ENCODE measurements at regions not wholly inside any gene's neighbourhood (a gene's known extent, or its start where the extent isn't known, plus 50 kb on each side); places are given as distances from the start of the nearest gene placed in this dataset.

GRCh38 chr10:4066581-4067390 lies 281.8 kb upstream of the KLF6 start:
- no peaks in the 10 kb centered on the region for H3K27me3 ChIP-seq (ENCODE audit: insufficient read depth, poor library complexity, severe bottlenecking)
- TF ChIP-seq POLR2AphosphoS5 (IDR thresholded peaks at IDR 0.05; ENCODE audit: low read depth) (no peak), CTCF (IDR thresholded peaks at IDR 0.05; ENCODE audit: insufficient read depth, low read length) (no peak), SPI1 (IDR thresholded peaks at IDR 0.05; ENCODE audit: borderline replicate concordance, low read depth) (no peak), REST (IDR thresholded peaks at IDR 0.05; ENCODE audit: insufficient replicate concordance, low read depth) (no peak), GABPA (IDR thresholded peaks at IDR 0.05; ENCODE audit: low read depth) (no peak)
- no peak for DNase-seq (ENCODE audit: low read depth in 1 of 2, low spot score in 1 of 2)
- no peak overlapping the region for H3K27ac ChIP-seq (replicated peaks)
- no peak overlapping the region for H3K4me3 ChIP-seq (replicated peaks; ENCODE audit: insufficient read depth, low read length)

- H3K4me3 ChIP-seq (replicated peaks; ENCODE audit: insufficient read depth, low read length): no peak overlapping the region
- no peak for DNase-seq (ENCODE audit: low read depth in 1 of 2, low spot score in 1 of 2)
- TF ChIP-seq GABPA (IDR thresholded peaks at IDR 0.05; ENCODE audit: low read depth) (no peak), CTCF (IDR thresholded peaks at IDR 0.05; ENCODE audit: insufficient read depth, low read length) (no peak), SPI1 (IDR thresholded peaks at IDR 0.05; ENCODE audit: borderline replicate concordance, low read depth) (no peak), POLR2AphosphoS5 (IDR thresholded peaks at IDR 0.05; ENCODE audit: low read depth) (no peak), REST (IDR thresholded peaks at IDR 0.05; ENCODE audit: insufficient replicate concordance, low read depth) (no peak)
- H3K27me3 ChIP-seq (ENCODE audit: insufficient read depth, poor library complexity, severe bottlenecking): no peaks in the 10 kb centered on the region
- no peak overlapping the region for H3K27ac ChIP-seq (replicated peaks)
Observed at GRCh38 chr10:4064489-4064888, 279.5 kb upstream of the KLF6 start.

- H3K27me3 ChIP-seq (ENCODE audit: insufficient read depth, poor library complexity, severe bottlenecking): no peaks in the 10 kb centered on the region
- H3K4me3 ChIP-seq (replicated peaks; ENCODE audit: insufficient read depth, low read length): no peak overlapping the region
- no peak for DNase-seq (ENCODE audit: low read depth in 1 of 2, low spot score in 1 of 2)
- H3K27ac ChIP-seq (replicated peaks): no peak overlapping the region
- no peak for TF ChIP-seq SPI1 (IDR thresholded peaks at IDR 0.05; ENCODE audit: borderline replicate concordance, low read depth)
- TF ChIP-seq POLR2AphosphoS5 (IDR thresholded peaks at IDR 0.05; ENCODE audit: low read depth): no peak
- TF ChIP-seq GABPA (IDR thresholded peaks at IDR 0.05; ENCODE audit: low read depth): no peak
- TF ChIP-seq CTCF (IDR thresholded peaks at IDR 0.05; ENCODE audit: insufficient read depth, low read length): no peak
- no peak for TF ChIP-seq REST (IDR thresholded peaks at IDR 0.05; ENCODE audit: insufficient replicate concordance, low read depth)
Observed at GRCh38 chr10:4063717-4064116, 278.7 kb upstream of the KLF6 start.
